ENCODE measurements at regions not wholly inside any gene's neighbourhood (a gene's known extent, or its start where the extent isn't known, plus 50 kb on each side); places are given as distances from the start of the nearest gene placed in this dataset.

DNA sequence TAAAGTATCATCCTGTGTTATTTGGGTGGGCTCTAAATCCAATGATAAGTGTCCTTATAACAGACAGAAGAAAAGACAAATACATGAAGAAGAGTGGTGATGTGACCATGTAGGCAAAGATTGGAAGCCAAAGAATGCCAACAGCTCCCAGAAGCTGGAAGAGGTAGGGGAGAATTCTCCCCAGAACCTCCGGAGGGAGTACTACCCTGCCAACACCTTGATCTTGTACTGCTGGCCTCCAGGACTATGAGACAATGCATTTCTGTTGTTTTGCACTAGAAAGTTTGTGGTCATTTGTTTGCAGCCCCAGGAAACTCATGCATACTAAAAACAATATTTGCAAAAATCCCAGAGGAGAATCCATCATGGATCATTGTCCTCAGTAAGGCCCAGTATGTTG, 115.0 kb upstream of the ARHGAP20 start:
- peaks cover 0 to 6% of the 10 kb centered on the region in 2 donors for H3K4me1 ChIP-seq (replicated peaks in 1 of 2)
- TF ChIP-seq POLR2A (IDR thresholded peaks at IDR 0.05): no peak
- TF ChIP-seq, protein P1, sequence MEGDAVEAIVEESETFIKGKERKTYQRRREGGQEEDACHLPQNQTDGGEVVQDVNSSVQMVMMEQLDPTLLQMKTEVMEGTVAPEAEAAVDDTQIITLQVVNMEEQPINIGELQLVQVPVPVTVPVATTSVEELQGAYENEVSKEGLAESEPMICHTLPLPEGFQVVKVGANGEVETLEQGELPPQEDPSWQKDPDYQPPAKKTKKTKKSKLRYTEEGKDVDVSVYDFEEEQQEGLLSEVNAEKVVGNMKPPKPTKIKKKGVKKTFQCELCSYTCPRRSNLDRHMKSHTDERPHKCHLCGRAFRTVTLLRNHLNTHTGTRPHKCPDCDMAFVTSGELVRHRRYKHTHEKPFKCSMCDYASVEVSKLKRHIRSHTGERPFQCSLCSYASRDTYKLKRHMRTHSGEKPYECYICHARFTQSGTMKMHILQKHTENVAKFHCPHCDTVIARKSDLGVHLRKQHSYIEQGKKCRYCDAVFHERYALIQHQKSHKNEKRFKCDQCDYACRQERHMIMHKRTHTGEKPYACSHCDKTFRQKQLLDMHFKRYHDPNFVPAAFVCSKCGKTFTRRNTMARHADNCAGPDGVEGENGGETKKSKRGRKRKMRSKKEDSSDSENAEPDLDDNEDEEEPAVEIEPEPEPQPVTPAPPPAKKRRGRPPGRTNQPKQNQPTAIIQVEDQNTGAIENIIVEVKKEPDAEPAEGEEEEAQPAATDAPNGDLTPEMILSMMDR (IDR thresholded peaks at IDR 0.05): no peak
- H3K9me3 ChIP-seq (replicated peaks in 1 of 3): no peaks in the 10 kb centered on the region
- no peak overlapping the region for H3K4me3 ChIP-seq
- intact Hi-C loops (cut with DNase I): no loop called here
- WGBS, 4 donors: 77 to 93% (median 81%) methylated on average over 1 of the region's 1 CpG
- no peak for DNase-seq
- no peaks in the 10 kb centered on the region for H3K27me3 ChIP-seq
- H3K36me3 ChIP-seq (replicated peaks in 1 of 2): no peaks in the 10 kb centered on the region
- no peak overlapping the region for H3K27ac ChIP-seq

DNA sequence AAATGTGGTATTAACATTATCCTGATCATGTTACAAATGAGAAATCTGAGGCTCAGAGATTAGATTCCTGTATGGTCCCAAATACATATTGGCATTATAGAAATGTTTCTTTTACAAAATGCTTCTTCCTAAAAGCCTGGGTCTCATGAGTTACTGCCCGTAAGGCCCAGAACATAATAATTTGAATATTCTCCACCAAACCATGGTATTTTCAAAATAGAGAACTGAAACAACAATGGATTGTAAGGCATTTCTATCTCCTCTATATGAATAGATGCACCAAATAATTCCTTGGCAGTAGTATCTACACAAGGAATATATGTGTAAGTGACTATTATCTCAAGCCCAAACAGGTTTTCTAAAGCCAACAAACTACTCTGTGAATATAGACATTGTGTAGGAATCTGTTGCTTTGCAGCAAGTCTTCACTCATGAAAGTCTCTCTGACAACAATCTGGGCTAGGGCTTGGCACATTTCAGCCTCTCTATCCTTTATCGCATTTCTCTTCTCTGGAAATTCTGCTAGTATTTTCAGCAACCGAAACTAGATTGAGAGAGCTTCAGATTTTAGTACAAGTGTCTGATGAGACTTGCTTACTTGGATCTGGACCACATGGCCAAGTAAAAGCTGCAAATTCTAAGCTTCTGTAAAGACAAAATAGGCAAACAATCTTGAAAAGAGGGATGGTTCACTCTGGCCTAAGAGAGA, 112.8 kb upstream of the ARHGAP20 start:
- DNase-seq: no peak
- whole genome bisulfite sequencing, 4 donors: 75 to 95% (median 91%) methylated on average over 3 of the region's 3 CpGs
- no peak overlapping the region for H3K27ac ChIP-seq
- H3K36me3 ChIP-seq (replicated peaks in 1 of 2): no peaks in the 10 kb centered on the region
- intact Hi-C loops (cut with DNase I): no loop called here
- TF ChIP-seq, protein P1 (IDR thresholded peaks at IDR 0.05): no peak
- no peak for TF ChIP-seq POLR2A (IDR thresholded peaks at IDR 0.05)
- H3K4me1 ChIP-seq (replicated peaks in 1 of 2): peaks cover 0 to 4% of the 10 kb centered on the region in 2 donors
- H3K9me3 ChIP-seq (replicated peaks in 1 of 3): no peaks in the 10 kb centered on the region
- no peaks in the 10 kb centered on the region for H3K27me3 ChIP-seq
- no peak overlapping the region for H3K4me3 ChIP-seq

DNA sequence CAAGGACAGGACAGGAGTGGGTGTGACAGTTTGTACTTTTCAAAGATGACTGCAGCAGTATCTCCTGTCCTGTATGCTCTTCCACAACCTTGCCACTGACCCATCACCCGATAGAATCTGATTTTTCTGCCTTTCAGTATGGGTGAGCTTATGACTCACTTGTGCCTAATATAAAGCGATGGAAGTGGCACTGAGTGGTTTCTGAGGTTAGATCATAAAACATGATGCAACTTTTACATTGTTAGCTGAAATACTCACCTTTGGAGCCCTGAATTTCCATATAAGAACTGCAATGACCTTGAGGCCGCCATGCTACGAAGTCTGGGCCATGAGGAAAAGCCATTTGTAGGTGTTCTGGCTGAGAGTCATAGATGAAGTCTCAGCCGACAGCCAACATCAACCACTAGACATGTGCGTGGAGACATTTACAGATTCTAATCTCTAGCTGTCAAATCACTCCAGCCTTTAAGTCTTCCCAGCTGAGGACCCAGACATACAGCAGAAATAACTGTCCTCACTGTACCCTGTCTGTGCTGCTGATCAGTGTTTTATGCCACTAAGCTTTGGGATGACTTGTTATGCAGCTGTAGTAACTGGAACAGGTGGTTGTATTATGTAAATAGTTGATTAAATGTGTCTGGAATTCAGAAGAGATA, 105.9 kb upstream of the ARHGAP20 start:
- Histone ChIP-seq H3K9me3 (replicated peaks in 1 of 3) (no peaks in the 10 kb centered on the region), H3K36me3 (replicated peaks in 1 of 2) (no peaks in the 10 kb centered on the region), H3K4me3 (no peak overlapping the region), H3K4me1 (replicated peaks in 1 of 2) (peaks cover 0 to 3% of the 10 kb centered on the region in 2 donors), H3K27me3 (no peaks in the 10 kb centered on the region), H3K27ac (no peak overlapping the region)
- WGBS, 4 donors: 71 to 89% (median 84%) methylated on average over 4 to 6 of the region's 6 CpGs
- intact Hi-C loops (cut with DNase I): no loop called here
- TF ChIP-seq, protein P1 (IDR thresholded peaks at IDR 0.05): no peak
- TF ChIP-seq POLR2A (IDR thresholded peaks at IDR 0.05): no peak
- no peak for DNase-seq

DNA sequence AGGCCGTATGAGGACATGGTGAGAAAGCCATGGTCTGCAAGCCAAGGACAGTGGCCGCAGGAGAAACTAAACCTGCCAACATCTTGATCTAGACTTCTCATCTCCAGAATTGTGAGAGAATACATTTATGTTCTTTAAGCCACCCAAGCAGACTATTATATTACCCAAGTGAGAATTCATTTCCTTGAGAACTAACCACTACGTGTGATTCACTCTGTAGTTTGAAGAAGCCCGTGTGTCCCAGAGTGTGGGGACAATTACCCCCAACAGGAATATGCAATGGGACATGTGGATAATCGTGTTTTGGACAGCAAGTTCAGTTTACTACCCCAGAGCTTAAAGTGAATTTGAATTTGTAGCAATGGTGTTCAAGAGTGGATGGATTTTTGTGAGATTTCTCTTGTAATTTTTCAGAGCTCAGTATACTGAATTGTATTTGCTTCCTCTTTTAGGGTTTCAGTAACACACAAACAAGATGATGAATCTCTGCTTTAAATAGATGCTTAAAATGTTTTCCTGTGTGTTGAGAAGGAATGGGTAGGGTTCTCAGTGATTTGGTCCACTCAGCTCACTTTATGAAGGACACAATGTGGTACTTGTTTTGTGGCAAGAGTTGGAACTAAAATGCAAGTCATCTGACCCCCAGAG, 100.0 kb upstream of the ARHGAP20 start:
- Histone ChIP-seq H3K9me3 (replicated peaks in 1 of 3) (no peaks in the 10 kb centered on the region), H3K4me1 (replicated peaks in 1 of 2) (no peaks in the 10 kb centered on the region), H3K27ac (no peak overlapping the region), H3K4me3 (no peak overlapping the region), H3K27me3 (no peaks in the 10 kb centered on the region), H3K36me3 (replicated peaks in 1 of 2) (no peaks in the 10 kb centered on the region)
- no peak for DNase-seq
- intact Hi-C loops (cut with DNase I): no loop called here
- no peak for TF ChIP-seq POLR2A (IDR thresholded peaks at IDR 0.05)
- TF ChIP-seq, protein P1 (IDR thresholded peaks at IDR 0.05): no peak
- 74 to 84% (median 82%) methylated on average over 5 of the region's 5 CpGs for WGBS, 4 donors
